GM12892 (cell line): ENCODE measurements at regions not wholly inside any gene's neighbourhood (a gene's known extent, or its start where the extent isn't known, plus 50 kb on each side); places are given as distances from the start of the nearest gene placed in this dataset.

ENCODE experiments used
- DNase-seq: peaks from one replicate; pipeline ENCODE4 v3.0.0; 2011; ENCODE audit not compliant: insufficient read length
- FAIRE-seq: peaks from 2 replicates; lab custom pipeline; 2011; peaks lifted over from hg19 to GRCh38; lab: Jason Lieb, UNC
- POLR2A ChIP-seq: IDR thresholded peaks from 2 replicates; pipeline ENCODE4 v1.6.1; 2011; ENCODE audit warnings: low read depth, low read length, control low read depth
- POLR2AphosphoS5 ChIP-seq: IDR thresholded peaks from 2 replicates; pipeline ENCODE4 v1.6.1; 2011; ENCODE audit warnings: low read depth, low read length, control low read depth
- TAF1 ChIP-seq: IDR thresholded peaks from 2 replicates; pipeline ENCODE4 v1.6.1; 2011; ENCODE audit warnings: low read depth, mild to moderate bottlenecking, control low read depth, low read length, borderline replicate concordance

- DNase-seq (no peak), FAIRE-seq (no peak)
- TF ChIP-seq TAF1 (no peak), POLR2A (no peak), POLR2AphosphoS5 (no peak)
These were observed 179.7 kb upstream of the C1orf174 start for GRCh38 chr1:4079815-4080214.

- FAIRE-seq: no peak
- TF ChIP-seq POLR2A (no peak), TAF1 (no peak), POLR2AphosphoS5 (no peak)
- no peak for DNase-seq
These were observed 182.0 kb upstream of the C1orf174 start for GRCh38 chr1:4081806-4082711.

GRCh38 chr1:4083231-4084047 lies 183.4 kb upstream of the C1orf174 start:
- FAIRE-seq: no peak
- no peak for TF ChIP-seq TAF1
- no peak for TF ChIP-seq POLR2A
- no peak for TF ChIP-seq POLR2AphosphoS5
- no peak for DNase-seq

GRCh38 chr1:4084048-4084431 lies 184.0 kb upstream of the C1orf174 start:
- DNase-seq (no peak), FAIRE-seq (no peak)
- no peak for TF ChIP-seq POLR2AphosphoS5
- no peak for TF ChIP-seq TAF1
- no peak for TF ChIP-seq POLR2A

GRCh38 chr1:4084446-4084845 lies 184.4 kb upstream of the C1orf174 start:
- FAIRE-seq (no peak), DNase-seq (no peak)
- TF ChIP-seq TAF1 (no peak), POLR2AphosphoS5 (no peak), POLR2A (no peak)

- no peak for TF ChIP-seq POLR2AphosphoS5
- no peak for TF ChIP-seq TAF1
- TF ChIP-seq POLR2A: no peak
- no peak for FAIRE-seq
These were observed 184.8 kb upstream of the C1orf174 start for GRCh38 chr1:4084896-4085295.

GRCh38 chr1:4085546-4085945 lies 185.5 kb upstream of the C1orf174 start:
- FAIRE-seq (no peak), DNase-seq (no peak)
- TF ChIP-seq POLR2A: no peak

More at GRCh38 chr1:4084896-4085295, 184.8 kb upstream of the C1orf174 start:
- DNase-seq: no peak

GRCh38 chr1:4086085-4086850 lies 186.2 kb upstream of the C1orf174 start:
- DNase-seq (no peak), FAIRE-seq (no peak)
- no peak for TF ChIP-seq POLR2A
- no peak for TF ChIP-seq POLR2AphosphoS5
- no peak for TF ChIP-seq TAF1

GRCh38 chr1:4086921-4087320 lies 186.8 kb upstream of the C1orf174 start:
- FAIRE-seq: no peak
- TF ChIP-seq TAF1: no peak
- TF ChIP-seq POLR2AphosphoS5: no peak
- no peak for TF ChIP-seq POLR2A
- DNase-seq: no peak

GRCh38 chr1:4087530-4088420 lies 187.7 kb upstream of the C1orf174 start:
- no peak for TF ChIP-seq POLR2AphosphoS5
- no peak for TF ChIP-seq POLR2A
- no peak for TF ChIP-seq TAF1
- DNase-seq (no peak), FAIRE-seq (no peak)
